GM12878 (cell line): ENCODE measurements at regions not wholly inside any gene's neighbourhood (a gene's known extent, or its start where the extent isn't known, plus 50 kb on each side); places are given as distances from the start of the nearest gene placed in this dataset.

ENCODE experiments used
- ATAC-seq: fragments of 200-7000 bp; cut with Tn5 transposase; 3 replicates; pipeline ENCODE4 v1.9.1; 2020; ENCODE audit warnings: mild to moderate bottlenecking, moderate library complexity
- BruUV-seq: library from RNA; stranded (reverse); fragments of 400-500 nt; replicated peaks from 2 replicates; lab custom pipeline; 2021; lab: Mats Ljungman, UMichigan
- CTCF ChIA-PET: fragments of 300-600 bp; sonication (Branson Sonifier 250); formaldehyde crosslinking; extraction: SDS; loops from one replicate; lab custom pipeline; 2021; ENCODE audit warnings: inconsistent platforms; lab: Yijun Ruan, JAX
- POLR2A ChIA-PET: fragments of 350-600 bp; formaldehyde crosslinking; extraction: SDS; loops from one replicate; lab custom pipeline; 2021; ENCODE audit warnings: inconsistent platforms; lab: Charles Lee
- RAD21 ChIA-PET: fragments of 300-600 bp; sonication (Branson Sonifier 250); formaldehyde crosslinking; loops from one replicate; lab custom pipeline; 2023; ENCODE audit warnings: antibody characterized with exemption; ENCODE audit not compliant: unreplicated experiment; lab: Charles Lee
- SMC1A ChIA-PET: fragments of 300-600 bp; sonication (Branson Sonifier 250); formaldehyde crosslinking; loops from one replicate; lab custom pipeline; 2023; ENCODE audit not compliant: unreplicated experiment, uncharacterized antibody; lab: Charles Lee
- DNase-seq: peaks from one replicate; pipeline ENCODE4 v3.0.0-alpha.2; 2011; ENCODE audit warnings: low read depth, low spot score
- FAIRE-seq: peaks from 3 replicates; lab custom pipeline; 2011; peaks lifted over from hg19 to GRCh38; lab: Jason Lieb, UNC
- H2AFZ ChIP-seq: 2 replicates; pipeline ENCODE4 v1.6.0; 2011; ENCODE audit warnings: low read depth, low read length, control low read depth; ENCODE audit not compliant: control insufficient read depth
- H3K27ac ChIP-seq: 2 replicates; pipeline ENCODE4 v1.5.1; 2011; ENCODE audit warnings: control low read depth; ENCODE audit not compliant: control insufficient read depth, insufficient read depth
- H3K27me3 ChIP-seq, 2 experiments: replicated peaks in 1 of 2; 2 replicates each; pipeline versions ENCODE4 v1.6.0 to v1.6.1; 2011; ENCODE audit warnings: low read length in 1 of 2; ENCODE audit not compliant: control insufficient read depth in 2 of 2, insufficient read depth in 2 of 2
- H3K36me3 ChIP-seq, 2 experiments: 2 replicates each; pipeline ENCODE4 v1.5.1; 2011; ENCODE audit warnings: low read length in 1 of 2; ENCODE audit not compliant: control insufficient read depth in 2 of 2, insufficient read depth in 2 of 2
- H3K4me1 ChIP-seq: 2 replicates; pipeline ENCODE4 v1.6.1; 2011; ENCODE audit warnings: mild to moderate bottlenecking, low read length, moderate library complexity, mixed read lengths; ENCODE audit not compliant: control insufficient read depth, insufficient read depth
- H3K4me2 ChIP-seq: 2 replicates; pipeline ENCODE4 v1.6.0; 2011; ENCODE audit warnings: control low read depth; ENCODE audit not compliant: control insufficient read depth, insufficient read depth
- H3K4me3 ChIP-seq: fragments of 200-600 bp; sonication (generic); 2 replicates; pipeline ENCODE4 v1.5.1; 2016
- H3K79me2 ChIP-seq: 2 replicates; pipeline ENCODE4 v1.6.0; 2011; ENCODE audit warnings: low read length; ENCODE audit not compliant: control insufficient read depth, insufficient read depth
- H3K9ac ChIP-seq: 2 replicates; pipeline ENCODE4 v1.8.0; 2011; ENCODE audit warnings: low read length, control low read depth, mixed read lengths; ENCODE audit not compliant: control insufficient read depth, insufficient read depth
- H3K9me3 ChIP-seq: replicated peaks from 3 replicates; pipeline ENCODE4 v1.5.1; 2011; ENCODE audit warnings: mild to moderate bottlenecking, low read length; ENCODE audit not compliant: control insufficient read depth, insufficient read depth
- H4K20me1 ChIP-seq: 2 replicates; pipeline ENCODE4 v1.6.0; 2011; ENCODE audit not compliant: control insufficient read depth, insufficient read depth
- ATF7 ChIP-seq: fragments of 450-650 bp; IDR thresholded peaks from 2 replicates; pipeline ENCODE4 v1.6.1; 2016; ENCODE audit warnings: low read depth, mild to moderate bottlenecking
- BACH1 ChIP-seq: fragments of 450-650 bp; IDR thresholded peaks from 2 replicates; pipeline ENCODE4 v1.6.1; 2017; ENCODE audit warnings: mild to moderate bottlenecking, borderline replicate concordance
- CBX3 ChIP-seq: fragments of 200-600 bp; sonication (generic); IDR thresholded peaks from 2 replicates; pipeline ENCODE4 v1.6.1; 2016; ENCODE audit warnings: low read depth, borderline replicate concordance
- CBX5 ChIP-seq: sonication (generic); IDR thresholded peaks from 2 replicates; pipeline ENCODE4 v1.6.1; 2016; ENCODE audit warnings: low read depth, moderate library complexity, mild to moderate bottlenecking, inconsistent platforms
- MYC ChIP-seq: IDR thresholded peaks from 2 replicates; pipeline ENCODE4 v1.6.1; 2011; ENCODE audit warnings: mild to moderate bottlenecking, low read length, moderate library complexity, inconsistent platforms; ENCODE audit not compliant: insufficient read depth, insufficient replicate concordance, insufficient read length, severe bottlenecking
- NR2C2 ChIP-seq: IDR thresholded peaks from 2 replicates; pipeline ENCODE4 v1.6.1; 2011; ENCODE audit warnings: borderline replicate concordance, low read depth; ENCODE audit not compliant: control insufficient read depth, insufficient read length
- PAX8 ChIP-seq: fragments of 450-650 bp; IDR thresholded peaks from 2 replicates; pipeline ENCODE4 v1.6.1; 2017; ENCODE audit warnings: mild to moderate bottlenecking, moderate library complexity
- RUNX3 ChIP-seq: IDR thresholded peaks from 2 replicates; pipeline ENCODE4 v1.6.1; 2012; ENCODE audit warnings: low read length, inconsistent platforms
- SP1 ChIP-seq: IDR thresholded peaks from one replicate; pipeline ENCODE4 v1.6.1; 2011; ENCODE audit warnings: low read depth, low read length
- TAF1 ChIP-seq: IDR thresholded peaks from 2 replicates; pipeline ENCODE4 v1.6.1; 2011; ENCODE audit warnings: mild to moderate bottlenecking, low read depth, low read length, borderline replicate concordance
- TCF7 ChIP-seq: IDR thresholded peaks from 2 replicates; pipeline ENCODE4 v1.6.1; 2014; ENCODE audit warnings: antibody characterized with exemption, borderline replicate concordance
- YBX1 ChIP-seq: fragments of 450-650 bp; IDR thresholded peaks from 2 replicates; pipeline ENCODE4 v1.6.1; 2016; ENCODE audit warnings: antibody characterized with exemption
- ZNF622 ChIP-seq: fragments of 450-650 bp; IDR thresholded peaks from 2 replicates; pipeline ENCODE4 v1.6.1; 2017; ENCODE audit warnings: mild to moderate bottlenecking, inconsistent platforms
- WGBS: methylation state at CpG from one replicate; pipeline ENCODE4 v1.1.6; 2016; ENCODE audit warnings: low lambda C conversion rate; ENCODE audit not compliant: insufficient replicate concordance, insufficient coverage; ENCODE audit errors: missing lambda C conversion rate; 5-methylcytosine and 5-hydroxymethylcytosine counted together
- in situ Hi-C: fragments of 300-500 bp; cut with MboI; formaldehyde crosslinking; loops from 9 replicates; pipeline ENCODE4 v1.14.3; 2018; ENCODE audit warnings: mixed read lengths
- intact Hi-C: fragments of 100-400 bp; cut with micrococcal nuclease; formaldehyde crosslinking; loops from one replicate; pipeline ENCODE4 v1.14.2; 2022; ENCODE audit not compliant: unreplicated experiment
- TF ChIP-seq, protein P1 (sequence below): IDR thresholded peaks from 2 replicates; pipeline ENCODE4 v1.6.1; 2011; ENCODE audit warnings: low read depth, low read length, improper control_type of control experiment, borderline replicate concordance
- TF ChIP-seq, protein P2 (sequence below): fragments of 450-650 bp; IDR thresholded peaks from 2 replicates; pipeline ENCODE4 v1.6.1; 2014; ENCODE audit warnings: mild to moderate bottlenecking
- TF ChIP-seq, protein P3 (sequence below): fragments of 450-650 bp; IDR thresholded peaks from 2 replicates; pipeline ENCODE4 v1.6.1; 2017; ENCODE audit warnings: low read depth, mild to moderate bottlenecking, moderate library complexity

DNA sequence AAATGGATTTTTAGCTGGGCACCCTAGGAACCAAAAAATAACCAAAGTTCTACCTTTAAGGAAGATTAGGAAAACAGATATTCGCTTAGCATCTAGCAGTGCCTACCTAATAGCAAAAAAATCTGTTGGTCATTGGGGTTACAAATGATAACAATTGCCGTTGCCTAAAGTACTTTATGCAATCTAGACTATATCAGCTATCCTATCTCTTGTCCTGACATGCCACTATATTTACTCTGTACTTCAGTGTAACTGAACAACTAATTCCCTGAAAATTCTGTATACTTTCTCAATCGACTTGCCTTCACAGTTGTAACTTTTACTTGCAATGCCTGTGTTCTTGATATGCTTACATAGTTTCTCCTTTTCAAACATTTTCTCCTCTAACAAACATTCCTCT is 282.9 kb upstream of the PCDH7 start:
- SMC1A ChIA-PET = interaction anchor here (1.1 kb wide), 1 partner anchor 24 kb away, joined by 4 read pairs; no protein-coding TSS in a partner anchor
- in situ Hi-C loops = no loop called here

More for the DNA sequence above, 282.9 kb upstream of the PCDH7 start:
- Histone ChIP-seq H3K79me2 (no peaks in the 10 kb centered on the region), H3K36me3 (no peaks in the 10 kb centered on the region), H3K9ac (no peak overlapping the region), H3K27ac (no peak overlapping the region), H2AFZ (no peak overlapping the region), H3K4me3 (no peak overlapping the region), H3K9me3 (no peaks in the 10 kb centered on the region), H3K27me3 (no peaks in the 10 kb centered on the region), H4K20me1 (no peaks in the 10 kb centered on the region), H3K4me2 (no peak overlapping the region), H3K4me1 (no peaks in the 10 kb centered on the region)
- WGBS = 11% methylated on average over 3 of the region's 3 CpGs
- RAD21 ChIA-PET = no interaction called here
- intact Hi-C loops = no loop called here
- TF ChIP-seq SP1 = no peak
- no peak for TF ChIP-seq PAX8
- TF ChIP-seq, protein P1, sequence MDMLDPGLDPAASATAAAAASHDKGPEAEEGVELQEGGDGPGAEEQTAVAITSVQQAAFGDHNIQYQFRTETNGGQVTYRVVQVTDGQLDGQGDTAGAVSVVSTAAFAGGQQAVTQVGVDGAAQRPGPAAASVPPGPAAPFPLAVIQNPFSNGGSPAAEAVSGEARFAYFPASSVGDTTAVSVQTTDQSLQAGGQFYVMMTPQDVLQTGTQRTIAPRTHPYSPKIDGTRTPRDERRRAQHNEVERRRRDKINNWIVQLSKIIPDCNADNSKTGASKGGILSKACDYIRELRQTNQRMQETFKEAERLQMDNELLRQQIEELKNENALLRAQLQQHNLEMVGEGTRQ = no peak
- TF ChIP-seq CBX5 = no peak
- no peak for TF ChIP-seq TCF7
- no peak for TF ChIP-seq BACH1
- no peak for TF ChIP-seq CBX3
- TF ChIP-seq RUNX3 = no peak
- TF ChIP-seq TAF1 = no peak
- TF ChIP-seq, protein P2, sequence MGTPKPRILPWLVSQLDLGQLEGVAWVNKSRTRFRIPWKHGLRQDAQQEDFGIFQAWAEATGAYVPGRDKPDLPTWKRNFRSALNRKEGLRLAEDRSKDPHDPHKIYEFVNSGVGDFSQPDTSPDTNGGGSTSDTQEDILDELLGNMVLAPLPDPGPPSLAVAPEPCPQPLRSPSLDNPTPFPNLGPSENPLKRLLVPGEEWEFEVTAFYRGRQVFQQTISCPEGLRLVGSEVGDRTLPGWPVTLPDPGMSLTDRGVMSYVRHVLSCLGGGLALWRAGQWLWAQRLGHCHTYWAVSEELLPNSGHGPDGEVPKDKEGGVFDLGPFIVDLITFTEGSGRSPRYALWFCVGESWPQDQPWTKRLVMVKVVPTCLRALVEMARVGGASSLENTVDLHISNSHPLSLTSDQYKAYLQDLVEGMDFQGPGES = no peak
- no peak for TF ChIP-seq ZNF622
- TF ChIP-seq MYC = no peak
- no peak for TF ChIP-seq NR2C2
- TF ChIP-seq, protein P3, sequence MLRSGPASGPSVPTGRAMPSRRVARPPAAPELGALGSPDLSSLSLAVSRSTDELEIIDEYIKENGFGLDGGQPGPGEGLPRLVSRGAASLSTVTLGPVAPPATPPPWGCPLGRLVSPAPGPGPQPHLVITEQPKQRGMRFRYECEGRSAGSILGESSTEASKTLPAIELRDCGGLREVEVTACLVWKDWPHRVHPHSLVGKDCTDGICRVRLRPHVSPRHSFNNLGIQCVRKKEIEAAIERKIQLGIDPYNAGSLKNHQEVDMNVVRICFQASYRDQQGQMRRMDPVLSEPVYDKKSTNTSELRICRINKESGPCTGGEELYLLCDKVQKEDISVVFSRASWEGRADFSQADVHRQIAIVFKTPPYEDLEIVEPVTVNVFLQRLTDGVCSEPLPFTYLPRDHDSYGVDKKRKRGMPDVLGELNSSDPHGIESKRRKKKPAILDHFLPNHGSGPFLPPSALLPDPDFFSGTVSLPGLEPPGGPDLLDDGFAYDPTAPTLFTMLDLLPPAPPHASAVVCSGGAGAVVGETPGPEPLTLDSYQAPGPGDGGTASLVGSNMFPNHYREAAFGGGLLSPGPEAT = no peak
- TF ChIP-seq YBX1 = no peak
- TF ChIP-seq ATF7 = no peak
- ATAC-seq (no peak), FAIRE-seq (no peak), DNase-seq (no peak)
- POLR2A ChIA-PET = no interaction called here
- CTCF ChIA-PET = interaction anchor here (0.7 kb wide), 1 partner anchor 12 kb away, joined by 3 read pairs; no protein-coding TSS in a partner anchor
- no TSS peak for BruUV-seq
